SK-N-SH treated with all-trans-retinoic acid at 6 μM for 48 hours (cell line): ENCODE measurements at regions not wholly inside any gene's neighbourhood (a gene's known extent, or its start where the extent isn't known, plus 50 kb on each side); places are given as distances from the start of the nearest gene placed in this dataset.
"Not testable (repeated sequence)": the region's sequence is repeated elsewhere in the genome, so short reads cannot be mapped to it uniquely, and the experiment has no call there.

Experiments
- ARNTL ChIP-seq: fragments of 450-650 bp; formaldehyde crosslinking; IDR thresholded peaks from 2 replicates; pipeline ENCODE4 v1.5.0; 2020; ENCODE audit warnings: low read depth, mild to moderate bottlenecking, moderate library complexity, borderline replicate concordance
- BACH2 ChIP-seq: fragments of 250-450 bp; sonication (Bioruptor Pico); IDR thresholded peaks from 2 replicates; pipeline ENCODE4 v1.9.0; 2021; ENCODE audit warnings: mild to moderate bottlenecking, borderline replicate concordance
- CSDC2 ChIP-seq: fragments of 250-450 bp; sonication (Bioruptor Pico); IDR thresholded peaks from 2 replicates; pipeline ENCODE4 v1.5.0; 2020; ENCODE audit warnings: mild to moderate bottlenecking, moderate library complexity
- ESRRG ChIP-seq: fragments of 250-450 bp; sonication (Bioruptor Pico); IDR thresholded peaks from 2 replicates; pipeline ENCODE4 v1.6.1; 2021; ENCODE audit warnings: mild to moderate bottlenecking
- ISL1 ChIP-seq: fragments of 250-450 bp; sonication (Bioruptor Pico); IDR thresholded peaks from 2 replicates; pipeline ENCODE4 v2.1.2; 2022; ENCODE audit warnings: mild to moderate bottlenecking, moderate library complexity
- TCF4 ChIP-seq: fragments of 250-450 bp; sonication (Bioruptor Pico); IDR thresholded peaks from 2 replicates; pipeline ENCODE4 v1.8.0; 2021; ENCODE audit warnings: mild to moderate bottlenecking, moderate library complexity, borderline replicate concordance
- ZNF8 ChIP-seq: fragments of 450-650 bp; formaldehyde crosslinking; IDR thresholded peaks from 2 replicates; pipeline ENCODE4 v1.5.0; 2020; ENCODE audit warnings: mild to moderate bottlenecking, moderate library complexity
- TF ChIP-seq, protein P1 (sequence below): fragments of 250-450 bp; sonication (Bioruptor Pico); IDR thresholded peaks from 2 replicates; pipeline ENCODE4 v1.8.0; 2020; ENCODE audit warnings: mild to moderate bottlenecking, moderate library complexity, borderline replicate concordance

DNA sequence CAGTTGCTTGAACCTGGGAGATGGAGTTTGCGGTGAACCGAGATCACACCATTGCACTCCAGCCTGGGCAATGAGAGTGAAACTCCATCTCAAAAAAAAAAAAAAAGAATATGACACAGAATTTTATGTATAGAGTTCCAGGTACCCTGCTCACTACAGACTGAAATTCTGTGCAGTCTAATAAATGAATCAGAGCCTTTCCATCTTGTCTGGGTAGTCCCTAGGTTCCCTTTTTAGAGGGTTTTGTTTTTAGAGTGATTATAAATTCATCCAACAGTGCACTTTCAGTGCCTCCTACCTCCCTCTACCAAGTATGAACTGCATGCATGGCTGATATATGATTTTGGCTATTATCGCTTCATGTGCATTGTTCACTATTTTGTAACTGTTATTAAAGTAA lies 107.9 kb upstream of the FBXO28 start:
- TF ChIP-seq, protein P1, sequence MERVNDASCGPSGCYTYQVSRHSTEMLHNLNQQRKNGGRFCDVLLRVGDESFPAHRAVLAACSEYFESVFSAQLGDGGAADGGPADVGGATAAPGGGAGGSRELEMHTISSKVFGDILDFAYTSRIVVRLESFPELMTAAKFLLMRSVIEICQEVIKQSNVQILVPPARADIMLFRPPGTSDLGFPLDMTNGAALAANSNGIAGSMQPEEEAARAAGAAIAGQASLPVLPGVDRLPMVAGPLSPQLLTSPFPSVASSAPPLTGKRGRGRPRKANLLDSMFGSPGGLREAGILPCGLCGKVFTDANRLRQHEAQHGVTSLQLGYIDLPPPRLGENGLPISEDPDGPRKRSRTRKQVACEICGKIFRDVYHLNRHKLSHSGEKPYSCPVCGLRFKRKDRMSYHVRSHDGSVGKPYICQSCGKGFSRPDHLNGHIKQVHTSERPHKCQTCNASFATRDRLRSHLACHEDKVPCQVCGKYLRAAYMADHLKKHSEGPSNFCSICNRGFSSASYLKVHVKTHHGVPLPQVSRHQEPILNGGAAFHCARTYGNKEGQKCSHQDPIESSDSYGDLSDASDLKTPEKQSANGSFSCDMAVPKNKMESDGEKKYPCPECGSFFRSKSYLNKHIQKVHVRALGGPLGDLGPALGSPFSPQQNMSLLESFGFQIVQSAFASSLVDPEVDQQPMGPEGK, result not testable (repeated sequence)
- not testable (repeated sequence) for TF ChIP-seq ISL1 (CRISPR knock-in tag); ESRRG (CRISPR knock-in tag); ZNF8 (CRISPR knock-in tag); TCF4; BACH2 (CRISPR knock-in tag); ARNTL (CRISPR knock-in tag); CSDC2 (CRISPR knock-in tag)
